NCI-H774 (cell line): ENCODE measurements at regions not wholly inside any gene's neighbourhood (a gene's known extent, or its start where the extent isn't known, plus 50 kb on each side); places are given as distances from the start of the nearest gene placed in this dataset.

Experiments
- DNase-seq: peaks from one replicate; lab custom pipeline; 2025; lab: John Stamatoyannopoulos, UW

DNA sequence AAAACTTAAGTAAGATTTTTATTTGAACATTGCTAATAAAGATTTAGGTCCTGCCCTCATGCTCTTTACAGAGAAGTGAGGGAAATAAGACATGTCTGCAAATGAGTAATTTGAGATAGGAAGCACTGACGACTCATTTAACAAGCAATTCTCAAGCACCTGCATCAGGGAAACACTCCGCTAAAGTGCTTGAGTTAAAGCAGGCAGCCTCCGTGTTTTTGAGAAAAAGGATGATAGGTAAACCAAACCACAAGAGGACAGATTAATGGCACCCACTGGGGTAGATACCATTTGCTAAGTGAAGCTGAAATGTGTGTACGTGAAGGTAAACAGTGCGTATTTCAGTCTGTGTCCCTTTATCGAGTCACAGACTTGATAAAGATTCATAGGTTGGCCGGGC lies 184.6 kb upstream of the CARD18 start:
- DNase-seq = no peak

DNA sequence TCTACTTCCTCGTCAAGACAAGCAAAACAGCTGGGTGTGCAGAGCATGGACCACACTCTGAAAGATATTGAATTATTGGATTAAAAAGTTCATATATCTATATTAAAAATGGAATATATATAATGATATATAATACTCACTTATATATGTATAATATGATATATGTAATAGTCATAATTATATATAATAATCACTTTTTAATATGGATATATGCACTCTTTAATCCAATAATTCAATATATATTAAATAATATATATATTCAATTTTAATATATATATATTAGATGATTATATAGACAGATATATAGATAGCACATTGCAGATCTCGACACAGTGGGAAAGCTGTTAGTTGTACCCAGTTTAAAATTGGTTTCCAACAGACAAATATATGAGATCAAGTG lies 182.1 kb upstream of the CARD18 start:
- no peak for DNase-seq

DNA sequence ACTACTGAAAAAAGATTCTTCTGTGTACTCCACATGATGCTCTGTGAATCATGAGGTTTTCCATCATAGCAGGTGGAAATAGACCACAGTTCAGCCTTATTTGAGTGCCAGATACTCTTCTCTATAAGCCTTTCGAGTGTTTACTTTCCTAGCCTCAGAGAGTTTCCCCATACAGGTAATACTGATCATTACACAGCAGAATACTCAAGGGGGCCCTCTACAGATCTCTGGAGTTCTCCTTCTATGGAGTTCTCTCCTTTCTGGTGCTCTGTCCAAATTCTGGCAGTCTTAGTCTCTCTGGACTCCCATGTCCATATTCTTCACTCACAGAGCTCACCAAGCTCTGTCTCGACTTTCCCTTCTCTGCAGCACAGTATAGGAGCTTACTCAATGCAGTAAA lies 175.7 kb upstream of the CARD18 start:
- DNase-seq = no peak

DNA sequence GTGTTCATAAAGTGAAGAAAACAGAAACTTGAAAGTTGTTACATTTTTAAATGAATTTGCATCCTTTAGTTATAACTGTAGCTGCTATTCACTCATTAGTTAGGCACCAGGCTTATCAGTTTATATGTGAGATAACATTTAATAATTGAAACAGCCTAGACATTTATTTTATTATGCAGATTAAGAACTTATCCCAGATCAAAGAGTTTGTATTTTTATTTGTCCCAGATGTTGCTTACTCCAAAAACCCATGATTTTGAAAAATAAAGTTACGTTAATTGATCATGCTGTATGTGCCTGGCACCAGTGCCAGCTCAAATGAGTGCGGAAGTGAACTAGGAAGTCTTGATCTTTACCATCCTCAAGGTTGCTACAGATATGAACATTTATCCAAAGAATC lies 172.7 kb upstream of the CARD18 start:
- DNase-seq = no peak

DNA sequence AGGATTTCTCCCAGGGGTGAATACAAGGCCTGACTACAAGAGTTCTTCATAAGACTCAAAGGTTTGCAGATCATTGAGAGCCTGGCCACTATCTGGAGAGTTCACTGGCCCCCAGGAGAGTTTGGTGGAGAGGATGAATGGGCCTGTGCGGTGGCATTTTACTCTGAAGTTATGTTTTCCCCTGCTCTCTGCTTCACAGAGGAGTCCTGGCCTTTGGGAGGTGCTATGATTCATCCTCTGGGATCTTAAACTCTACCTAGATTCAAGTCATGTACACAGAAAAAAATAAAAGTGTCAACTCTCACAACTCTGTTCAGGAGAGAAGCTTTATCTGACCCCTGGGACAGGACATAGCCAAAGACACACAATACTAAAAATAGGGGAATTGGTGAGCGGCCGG lies 159.1 kb upstream of the CARD18 start:
- DNase-seq = no peak

DNA sequence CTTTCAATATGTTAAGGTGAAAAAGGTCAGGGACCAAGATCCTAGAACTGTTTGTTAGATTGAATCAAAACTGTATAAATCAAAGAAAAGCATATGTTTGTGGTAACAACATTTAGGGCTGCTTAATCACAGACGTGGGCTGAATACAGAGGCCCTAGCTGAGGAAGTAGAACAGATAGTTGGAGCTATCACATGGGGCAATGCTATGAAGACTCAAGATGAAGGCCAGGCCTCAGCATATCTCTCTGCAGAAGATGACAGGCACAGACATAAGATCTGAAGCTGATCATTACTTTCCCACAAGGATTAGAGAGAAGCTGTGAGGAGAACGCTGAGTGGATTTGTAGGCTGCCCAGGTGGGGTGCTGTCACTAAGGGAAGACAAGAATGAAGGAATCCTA lies 158.6 kb upstream of the CARD18 start:
- no peak for DNase-seq

DNA sequence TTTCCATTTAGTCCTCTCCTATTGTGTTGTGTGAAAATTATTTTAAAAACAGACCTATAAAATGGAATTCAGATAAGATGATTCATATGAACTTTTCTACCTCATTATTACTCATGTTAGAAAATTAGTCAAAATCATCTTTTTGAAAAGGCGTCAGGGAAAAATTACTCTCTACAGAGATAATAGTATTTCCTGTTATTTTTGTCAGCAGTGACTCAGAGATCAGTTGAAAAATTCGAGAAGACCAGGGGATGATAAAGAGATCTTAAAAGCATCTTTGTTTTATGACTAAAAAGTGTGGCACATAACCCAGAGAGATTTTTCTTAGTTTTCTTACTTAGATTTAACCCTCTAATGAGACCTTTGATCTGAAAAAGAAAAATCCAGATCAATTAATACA lies 157.9 kb upstream of the CARD18 start:
- no peak for DNase-seq

DNA sequence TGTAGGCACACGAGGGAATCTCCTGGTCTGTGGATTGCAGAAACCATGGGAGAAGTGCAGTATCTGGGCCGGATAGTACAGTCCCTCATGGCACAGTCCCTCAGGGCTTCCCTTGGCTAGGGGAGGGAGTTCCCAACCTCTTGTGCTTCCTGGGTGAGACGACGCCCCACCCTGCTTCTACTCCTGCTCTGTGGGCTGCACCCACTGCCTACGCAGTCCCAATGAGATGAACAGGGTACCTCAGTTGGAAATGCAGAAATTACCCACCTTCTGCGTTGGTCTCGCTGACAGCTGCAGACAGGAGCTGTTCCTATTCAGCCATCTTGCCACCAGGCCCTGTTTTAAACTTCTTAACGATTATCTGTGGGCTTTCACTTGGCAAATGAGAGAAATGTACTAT lies 157.2 kb upstream of the CARD18 start:
- no peak for DNase-seq

DNA sequence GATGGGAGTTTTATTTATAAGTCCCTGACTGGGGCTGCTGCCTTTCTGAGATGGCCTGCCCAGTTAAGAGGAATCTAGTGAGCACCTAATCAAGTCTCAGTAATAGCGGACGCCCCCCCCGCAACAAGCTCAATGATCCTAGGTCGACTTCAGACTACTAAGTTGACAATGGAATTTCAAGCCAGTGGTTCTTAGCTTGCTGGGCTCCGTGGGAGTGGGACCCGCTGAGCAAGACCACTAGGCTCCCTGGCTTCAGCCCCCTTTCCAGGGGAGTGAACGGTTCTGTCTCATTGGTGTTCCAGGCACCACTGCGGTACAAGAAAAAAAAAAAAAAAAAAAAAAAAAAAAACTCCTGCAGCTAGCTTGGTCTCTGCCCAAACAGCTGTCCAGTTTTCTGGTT lies 156.8 kb upstream of the CARD18 start:
- no peak for DNase-seq

DNA sequence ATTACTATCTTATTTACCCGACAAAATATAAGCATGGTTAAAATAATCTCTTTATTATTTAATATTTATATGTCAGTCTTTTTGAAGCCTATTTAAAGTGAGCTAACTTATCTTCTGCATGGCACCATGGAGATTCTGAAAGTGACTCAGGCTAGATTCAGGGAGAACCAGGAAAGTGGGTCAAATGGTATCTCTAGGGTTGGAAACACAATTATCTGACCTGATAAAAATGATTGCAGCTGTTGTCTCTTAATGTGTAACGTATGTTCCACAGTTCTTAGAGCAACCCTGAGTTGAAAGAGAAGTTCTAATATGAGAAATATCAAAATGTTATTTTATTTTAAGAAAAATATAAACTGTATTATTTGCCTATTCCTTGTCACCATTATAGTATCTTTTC lies 143.1 kb upstream of the CARD18 start:
- no peak for DNase-seq

DNA sequence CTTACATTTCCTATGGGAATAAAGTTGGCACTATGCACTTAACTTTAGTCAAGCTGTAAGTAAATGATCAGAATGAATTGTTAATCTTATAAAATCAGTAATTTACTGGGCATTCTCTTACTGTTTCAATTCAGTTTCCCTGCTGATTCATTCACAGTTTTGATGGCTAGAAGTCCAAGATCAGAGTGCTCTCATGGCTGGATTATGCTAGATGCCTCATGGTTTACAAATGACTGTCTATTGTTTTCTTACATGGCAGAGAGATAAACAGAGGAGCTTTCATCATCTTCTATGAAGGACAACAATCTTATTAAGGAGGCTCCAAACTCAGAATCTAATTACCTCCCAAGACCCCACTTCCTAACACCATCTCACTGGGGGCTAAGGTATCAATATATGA lies 135.1 kb upstream of the CARD18 start:
- DNase-seq = no peak

DNA sequence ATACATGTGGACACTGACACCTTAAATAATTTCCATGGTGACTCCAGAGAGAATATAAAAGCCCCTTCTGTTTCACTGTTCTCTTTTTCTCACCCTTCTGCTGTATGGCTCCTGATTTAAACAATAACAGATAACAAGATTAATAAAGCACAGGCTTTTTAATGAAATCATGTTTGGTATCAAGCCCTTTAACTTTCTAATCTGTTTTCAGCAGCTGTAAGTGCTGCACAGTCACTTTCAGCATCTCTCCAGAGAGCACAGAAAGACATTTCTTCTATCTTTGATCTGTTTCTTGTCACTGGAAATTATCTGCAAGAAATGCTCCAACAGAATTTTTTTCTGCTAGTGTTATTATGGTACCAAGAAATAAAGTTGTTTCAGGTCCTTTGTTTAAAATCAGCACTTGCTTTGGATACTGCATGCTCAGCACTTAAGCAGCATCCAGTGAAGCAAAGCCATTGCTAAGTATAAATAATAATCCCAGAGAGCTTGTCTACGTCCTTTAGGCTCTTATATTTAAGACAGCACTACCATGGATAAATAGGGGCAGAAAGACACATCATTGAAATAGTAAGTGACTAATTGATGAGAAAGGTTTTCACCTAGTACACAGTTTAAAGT lies 134.2 kb upstream of the CARD18 start:
- no peak for DNase-seq

DNA sequence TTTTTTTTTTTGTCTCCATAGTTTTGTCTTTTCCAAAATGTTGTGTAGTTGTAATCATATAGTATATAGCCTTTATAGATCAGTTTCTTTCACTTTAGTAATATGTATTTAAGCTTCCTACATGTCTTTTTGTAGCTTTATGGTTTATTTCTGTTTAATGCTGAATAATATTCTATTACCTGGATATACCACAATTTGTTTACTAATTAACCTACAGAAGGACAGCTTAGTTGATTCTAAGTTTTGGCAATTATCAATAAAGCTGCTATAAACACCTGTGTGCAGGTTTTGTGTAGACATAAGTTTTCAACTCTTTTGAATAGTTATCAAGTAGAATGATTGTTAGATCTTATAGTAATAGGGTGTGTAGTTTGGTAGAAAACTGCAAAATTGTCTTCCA lies 130.3 kb upstream of the CARD18 start:
- no peak for DNase-seq

DNA sequence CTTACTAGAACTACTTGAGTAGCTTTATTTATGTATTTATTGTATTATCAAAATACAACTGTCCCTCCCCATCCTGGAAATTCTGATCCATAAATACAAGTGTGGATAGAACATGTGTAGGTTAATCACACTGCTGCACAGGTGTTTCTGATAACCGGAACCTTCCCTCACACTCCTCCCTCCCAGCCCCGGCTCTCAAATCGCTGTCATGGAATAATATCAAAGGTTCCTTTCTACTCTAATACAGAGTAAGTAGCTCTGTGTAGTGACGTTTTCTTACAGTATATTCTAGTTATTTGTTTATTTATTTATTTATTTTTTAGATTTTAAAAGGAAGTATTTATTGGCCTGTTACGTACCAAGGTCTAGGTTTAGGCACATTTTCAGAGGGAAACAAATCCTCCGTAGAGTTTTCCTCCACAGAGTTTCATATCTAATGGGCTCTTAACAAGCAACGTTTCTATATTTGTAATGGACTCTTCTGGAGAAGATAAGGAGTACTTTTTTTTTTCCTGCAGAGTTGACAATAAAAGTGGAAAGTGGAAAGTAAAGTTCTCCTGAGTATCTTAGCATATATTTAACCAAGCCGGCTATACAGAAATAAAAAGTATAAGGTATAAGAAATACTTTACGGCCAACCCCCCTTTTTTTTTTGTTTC lies 129.0 kb upstream of the CARD18 start:
- no peak for DNase-seq

DNA sequence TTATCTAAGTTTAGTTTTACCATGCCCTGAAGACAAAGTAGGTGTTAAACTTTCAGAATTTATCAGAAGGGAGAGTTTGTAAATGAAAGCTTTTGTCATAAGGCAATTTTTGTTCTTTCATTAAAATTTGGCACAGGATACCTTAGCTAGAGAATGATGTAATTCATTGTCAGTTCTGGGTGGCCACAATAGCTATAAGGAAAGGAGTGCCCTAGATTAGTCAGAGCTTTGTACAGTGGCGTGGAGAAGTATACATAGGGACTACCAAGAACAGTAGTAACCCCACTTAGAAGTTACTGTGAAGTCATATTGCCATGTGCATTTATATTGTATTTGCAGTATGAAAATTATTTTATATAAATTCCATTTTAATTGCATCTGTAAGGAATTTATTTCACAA lies 126.3 kb upstream of the CARD18 start:
- DNase-seq = no peak

DNA sequence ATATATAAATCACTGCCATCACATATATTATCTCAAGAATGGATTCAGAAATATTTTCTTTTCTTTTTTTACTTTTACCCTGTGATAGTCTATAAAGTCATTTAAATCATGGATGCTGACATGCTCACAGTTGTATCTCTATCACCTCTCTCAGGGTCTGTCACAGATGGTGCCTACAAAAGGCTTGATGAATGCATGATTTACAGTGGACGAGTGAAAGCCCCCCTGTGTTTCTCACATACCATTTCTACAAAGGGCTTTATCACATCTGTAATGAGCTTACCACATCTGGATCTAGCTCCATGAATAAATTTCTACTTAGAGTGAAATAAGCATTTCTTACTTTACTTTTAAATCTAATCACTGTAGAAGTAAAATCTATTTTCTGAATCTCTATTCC lies 121.4 kb upstream of the CARD18 start:
- no peak for DNase-seq

DNA sequence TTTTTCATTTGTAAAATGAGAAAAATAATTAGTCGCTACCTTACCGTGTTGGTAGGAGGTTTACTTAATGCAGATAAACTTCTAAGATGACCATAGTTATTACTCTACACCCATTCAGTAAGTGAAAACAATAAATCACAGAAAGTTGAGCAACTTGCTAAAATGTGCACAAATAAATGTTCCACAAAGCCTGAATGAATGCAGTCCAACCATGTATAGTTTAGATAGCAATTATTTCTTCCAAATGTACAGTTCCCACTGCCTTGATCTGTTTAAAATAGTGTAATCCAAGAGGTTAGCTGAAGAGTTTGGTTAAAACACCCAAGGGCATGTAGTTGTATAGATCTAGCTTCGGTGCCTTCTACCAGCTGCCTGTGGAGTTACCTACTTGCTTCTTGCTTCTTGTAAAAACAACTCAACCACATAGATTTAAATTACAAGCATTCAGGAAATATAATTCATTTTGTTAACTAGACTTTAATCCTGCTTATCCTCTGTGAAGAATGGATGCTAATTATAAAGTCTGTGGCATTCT lies 106.3 kb upstream of the CARD18 start:
- DNase-seq = no peak

DNA sequence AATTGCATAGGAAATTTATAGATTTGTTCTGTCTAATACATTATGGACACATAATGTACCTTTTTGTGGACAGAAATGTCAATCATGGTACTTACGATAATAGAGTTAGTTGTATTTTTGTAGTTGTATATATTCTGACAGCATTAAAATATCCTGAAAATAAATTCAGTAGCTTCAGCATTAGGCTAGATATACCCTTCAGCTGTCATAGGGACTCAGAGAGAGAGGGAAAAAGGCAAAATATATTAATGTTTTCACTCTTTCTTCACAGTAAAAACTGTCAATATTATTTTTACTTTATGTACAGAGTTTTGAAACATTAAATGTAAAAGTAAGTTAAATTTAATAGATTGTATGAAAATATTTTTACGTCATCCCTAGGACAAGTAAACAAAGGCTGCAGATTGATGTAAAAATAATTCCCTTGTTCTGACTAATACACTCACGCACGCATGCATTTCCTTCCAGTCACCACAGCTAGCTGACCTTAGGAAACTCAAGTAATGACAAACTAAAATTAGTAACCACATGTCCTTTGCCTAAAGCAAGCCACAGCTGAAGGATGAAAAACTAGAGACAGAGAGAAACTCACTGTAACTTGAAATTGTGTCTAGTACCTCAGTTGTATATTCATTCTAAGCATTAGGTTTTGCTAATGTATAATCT lies 104.7 kb upstream of the CARD18 start:
- DNase-seq = no peak

DNA sequence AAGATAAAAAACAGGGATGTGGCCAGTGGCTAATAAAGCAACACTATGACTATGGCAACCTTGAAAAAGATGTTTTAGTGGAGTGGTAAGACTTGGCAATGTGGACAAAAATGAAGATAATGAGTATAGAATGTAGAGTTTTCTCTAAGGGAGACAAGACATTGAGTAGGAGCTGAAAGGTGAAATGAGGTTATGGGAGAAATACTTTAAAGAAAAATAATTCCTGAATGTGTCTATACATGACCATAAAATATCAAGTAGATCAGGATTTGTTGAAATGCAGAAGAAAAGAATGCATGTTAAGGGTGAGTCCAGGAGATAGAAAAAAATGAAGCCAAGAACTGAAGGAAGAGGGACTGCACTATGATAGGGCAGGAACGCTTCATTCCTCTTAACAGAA lies 101.6 kb upstream of the CARD18 start:
- DNase-seq = no peak

DNA sequence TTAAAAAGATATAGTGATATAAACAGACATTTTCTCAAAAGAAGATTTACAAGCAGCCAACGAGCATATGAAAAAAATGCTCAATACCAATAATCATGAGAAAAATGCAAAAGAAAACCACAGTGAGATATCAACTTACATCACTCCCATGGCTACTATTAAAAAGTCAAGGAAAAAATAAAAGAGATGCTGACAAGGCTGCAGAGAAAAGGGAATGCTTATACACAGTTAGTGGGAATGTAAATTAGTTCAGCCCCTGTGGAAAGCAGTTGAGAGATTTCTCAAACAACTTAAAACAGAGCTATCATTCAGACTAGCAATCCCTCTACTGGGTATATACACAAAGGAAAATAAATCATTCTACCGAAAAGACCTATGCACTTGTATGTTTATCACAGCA lies 97.1 kb upstream of the CARD18 start:
- DNase-seq = no peak

DNA sequence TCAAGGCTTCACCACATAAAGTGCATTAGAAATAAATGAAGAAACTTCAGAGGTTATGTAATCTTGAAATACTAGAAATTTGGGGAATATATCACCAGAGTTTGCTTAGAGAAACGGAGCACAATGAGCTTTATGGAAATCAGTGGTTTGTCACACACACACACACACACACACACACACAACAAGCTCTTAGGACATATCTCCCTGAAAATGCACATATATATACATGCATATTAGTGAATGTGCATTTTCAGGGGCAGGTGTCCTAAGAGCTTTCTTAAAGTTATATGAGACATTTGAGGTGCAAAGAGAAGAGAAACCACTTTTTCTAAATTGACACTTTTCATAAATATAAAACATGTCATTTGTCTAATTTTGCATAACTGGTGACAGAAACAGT lies 93.7 kb upstream of the CARD18 start:
- no peak for DNase-seq

DNA sequence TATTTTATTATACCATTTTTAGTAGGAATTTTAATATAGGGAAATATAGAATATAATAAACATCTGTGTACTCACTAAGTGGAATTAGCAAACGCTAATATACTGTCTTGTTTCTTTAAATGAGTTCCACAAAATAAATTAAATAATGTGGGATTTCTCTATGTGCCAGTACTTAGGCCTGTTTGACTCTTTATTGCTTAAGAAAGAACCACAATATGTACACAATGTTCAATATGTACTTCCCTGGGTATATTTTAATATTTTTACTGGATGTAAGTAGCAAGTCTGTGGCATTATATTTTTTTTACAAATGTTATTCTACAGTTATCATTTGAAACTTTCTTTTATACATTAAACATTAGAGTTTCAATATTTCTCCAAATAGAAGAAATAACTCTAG lies 92.5 kb upstream of the CARD18 start:
- no peak for DNase-seq

DNA sequence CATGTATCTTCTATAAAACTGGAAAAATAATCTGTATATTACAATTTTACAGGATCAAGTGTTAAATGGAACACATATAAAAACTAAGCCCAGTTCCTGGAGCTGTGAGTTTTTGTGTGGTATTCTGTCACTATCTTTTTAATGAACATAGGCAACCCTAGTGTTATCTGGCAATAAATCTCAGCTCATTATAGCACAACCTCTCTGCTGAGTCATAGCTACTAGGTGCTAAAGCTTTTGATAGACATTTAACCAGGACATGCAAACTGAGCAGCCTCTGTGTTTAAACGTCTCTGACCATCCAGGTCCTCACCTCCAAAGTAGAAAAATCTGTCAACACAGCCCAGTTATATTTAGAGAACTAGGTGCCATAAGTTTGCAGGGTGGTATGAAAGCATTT lies 91.0 kb upstream of the CARD18 start:
- DNase-seq = no peak

DNA sequence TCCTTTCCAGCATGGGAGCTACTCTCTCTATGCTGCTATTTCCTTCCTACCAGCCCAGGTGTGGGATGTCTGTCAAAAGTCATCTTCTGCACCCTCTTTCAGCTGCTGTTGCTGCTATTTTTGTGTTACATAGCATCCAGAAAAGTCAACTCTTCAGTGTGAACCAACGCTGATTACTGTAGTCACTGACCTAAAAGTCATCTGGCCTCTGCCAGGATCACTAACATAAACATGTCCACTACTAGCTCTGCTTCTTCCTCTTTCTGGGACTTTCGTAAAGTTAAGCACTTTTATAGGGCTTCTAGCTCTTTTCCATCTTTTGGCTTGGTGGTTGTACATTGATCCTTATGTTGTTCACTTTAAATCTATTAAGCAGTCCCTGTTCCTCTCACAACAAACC lies 90.2 kb upstream of the CARD18 start:
- no peak for DNase-seq
